GM13977 (cell line): ENCODE measurements at regions not wholly inside any gene's neighbourhood (a gene's known extent, or its start where the extent isn't known, plus 50 kb on each side); places are given as distances from the start of the nearest gene placed in this dataset.

Source experiments
- DNase-seq: peaks from one replicate; pipeline ENCODE4 v3.0.0; 2012; ENCODE audit warnings: low spot score
- in situ Hi-C: fragments of 300-500 bp; cut with MboI; formaldehyde crosslinking; loops from one replicate; pipeline ENCODE4 v1.12.0; 2022; ENCODE audit warnings: low sequenced_read_pairs, low pct_unique_long_range_greater_than_20kb, mixed read lengths, inconsistent platforms; ENCODE audit not compliant: unreplicated experiment
- TF ChIP-seq, protein P1 (sequence below): IDR thresholded peaks from 2 replicates; pipeline ENCODE4 v1.5.1; 2012; ENCODE audit warnings: mild to moderate bottlenecking, control low read depth; ENCODE audit not compliant: insufficient read depth; ENCODE audit errors: extremely low read depth, missing control alignments

DNA sequence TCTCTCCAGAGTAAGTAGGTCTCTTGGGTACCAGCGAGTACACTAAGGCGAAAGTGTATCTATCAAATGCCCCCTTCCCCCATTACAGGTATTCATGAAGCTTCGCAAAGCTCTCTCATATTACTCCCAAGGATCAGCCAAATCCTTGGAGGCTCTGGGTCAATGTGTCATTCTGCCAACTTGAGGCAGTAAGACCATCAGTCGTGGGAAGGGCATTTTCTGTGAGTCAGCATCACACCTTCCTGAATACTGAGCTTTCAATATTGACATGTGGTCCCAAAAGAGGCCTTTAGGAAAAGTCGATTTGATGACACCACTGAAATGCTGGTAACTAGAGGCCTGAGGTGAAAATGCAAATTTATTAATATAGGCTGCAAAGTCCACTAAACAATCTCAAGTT is 323.9 kb downstream of the LRIG3 start:
- no peak for DNase-seq
- TF ChIP-seq, protein P1, sequence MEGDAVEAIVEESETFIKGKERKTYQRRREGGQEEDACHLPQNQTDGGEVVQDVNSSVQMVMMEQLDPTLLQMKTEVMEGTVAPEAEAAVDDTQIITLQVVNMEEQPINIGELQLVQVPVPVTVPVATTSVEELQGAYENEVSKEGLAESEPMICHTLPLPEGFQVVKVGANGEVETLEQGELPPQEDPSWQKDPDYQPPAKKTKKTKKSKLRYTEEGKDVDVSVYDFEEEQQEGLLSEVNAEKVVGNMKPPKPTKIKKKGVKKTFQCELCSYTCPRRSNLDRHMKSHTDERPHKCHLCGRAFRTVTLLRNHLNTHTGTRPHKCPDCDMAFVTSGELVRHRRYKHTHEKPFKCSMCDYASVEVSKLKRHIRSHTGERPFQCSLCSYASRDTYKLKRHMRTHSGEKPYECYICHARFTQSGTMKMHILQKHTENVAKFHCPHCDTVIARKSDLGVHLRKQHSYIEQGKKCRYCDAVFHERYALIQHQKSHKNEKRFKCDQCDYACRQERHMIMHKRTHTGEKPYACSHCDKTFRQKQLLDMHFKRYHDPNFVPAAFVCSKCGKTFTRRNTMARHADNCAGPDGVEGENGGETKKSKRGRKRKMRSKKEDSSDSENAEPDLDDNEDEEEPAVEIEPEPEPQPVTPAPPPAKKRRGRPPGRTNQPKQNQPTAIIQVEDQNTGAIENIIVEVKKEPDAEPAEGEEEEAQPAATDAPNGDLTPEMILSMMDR, result no peak
- in situ Hi-C loops, result no loop called here

DNA sequence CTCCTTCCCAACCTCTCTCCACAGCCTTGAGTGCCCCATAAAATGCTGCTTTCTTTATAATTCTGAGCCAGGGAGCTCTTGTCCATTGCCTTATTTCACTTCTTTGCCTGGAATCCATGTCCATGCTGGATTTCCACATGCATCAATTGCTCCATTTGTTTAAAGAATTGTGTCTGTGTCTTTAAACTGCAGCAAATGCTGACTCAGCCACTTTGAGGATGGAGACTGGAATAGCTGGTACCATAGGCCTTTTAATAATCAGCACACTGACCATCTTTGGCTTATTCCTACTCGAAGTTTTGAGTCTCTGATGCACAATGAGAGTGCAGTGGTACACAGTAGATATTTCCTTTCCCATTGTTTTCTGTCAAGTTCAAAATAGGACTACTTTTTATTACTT is 318.8 kb downstream of the LRIG3 start:
- TF ChIP-seq, protein P1, result no peak
- no peak for DNase-seq
- in situ Hi-C loops, result no loop called here

DNA sequence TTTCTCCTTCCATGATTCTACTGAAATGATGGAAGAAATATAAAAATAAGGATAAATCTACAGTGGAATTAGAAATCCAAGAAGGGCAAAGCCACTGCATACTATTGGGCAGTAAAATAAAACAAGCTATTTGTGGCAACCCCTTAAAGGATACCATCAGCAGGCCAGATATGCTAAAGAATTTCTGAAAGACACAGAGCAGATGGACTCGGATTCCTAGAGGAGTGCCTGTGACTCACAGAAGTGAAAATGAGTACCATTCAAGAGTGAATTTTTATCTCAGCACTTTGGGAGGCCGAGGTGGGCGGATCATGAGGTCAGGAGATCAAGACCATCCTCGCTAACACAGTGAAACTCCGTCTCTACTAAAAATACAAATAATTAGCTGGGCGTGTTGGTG is 318.1 kb downstream of the LRIG3 start:
- TF ChIP-seq, protein P1, result no peak
- in situ Hi-C loops, result no loop called here
- no peak for DNase-seq

DNA sequence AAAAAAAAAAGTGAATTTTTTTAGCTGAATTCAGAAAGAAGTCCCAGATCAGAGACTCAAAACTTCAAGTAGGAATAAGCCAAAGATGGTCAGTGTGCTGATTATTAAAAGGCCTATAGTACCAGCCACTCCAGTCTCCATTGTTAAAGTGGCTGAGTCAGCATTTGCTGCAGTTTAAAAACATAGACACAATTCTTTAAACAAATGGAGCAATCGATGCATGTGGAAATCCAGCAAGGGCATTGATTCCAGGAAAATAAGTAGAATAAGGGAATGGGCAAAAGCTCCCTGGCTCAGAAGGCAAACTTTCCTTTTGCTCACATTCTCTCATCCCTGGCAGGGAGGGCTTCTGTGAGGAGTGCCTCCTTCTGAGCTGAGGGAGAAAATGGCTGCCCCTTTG is 317.6 kb downstream of the LRIG3 start:
- TF ChIP-seq, protein P1, result no peak
- no peak for DNase-seq
- in situ Hi-C loops, result no loop called here

DNA sequence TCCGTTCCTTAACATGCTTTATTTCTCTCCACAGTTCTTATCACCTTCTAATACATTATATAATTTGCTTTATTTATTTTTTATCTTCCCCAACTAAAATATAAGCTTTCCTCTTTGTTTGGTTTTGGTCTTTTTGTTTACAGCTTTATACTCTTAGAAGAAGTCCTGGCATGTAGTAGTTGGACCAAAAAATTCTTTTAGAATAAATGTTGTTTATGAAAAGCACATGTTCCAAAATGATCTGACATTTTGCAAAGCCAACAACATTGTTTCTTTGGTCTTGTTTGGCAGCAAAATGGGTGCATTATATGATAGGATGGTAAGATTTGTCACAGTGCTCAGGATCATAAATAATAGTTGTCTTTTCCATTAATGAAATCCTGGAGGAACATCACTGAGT is 312.5 kb downstream of the LRIG3 start:
- DNase-seq, result no peak
- TF ChIP-seq, protein P1, result no peak
- in situ Hi-C loops, result no loop called here

- DNase-seq, result no peak
- TF ChIP-seq, protein P1, result no peak
- in situ Hi-C loops, result no loop called here
These were observed 311.6 kb downstream of the LRIG3 start for GRCh38 chr12:58608711-58609110.

GRCh38 chr12:58615047-58615446 is 305.3 kb downstream of the LRIG3 start:
- TF ChIP-seq, protein P1, result no peak
- in situ Hi-C loops, result no loop called here

More at GRCh38 chr12:58615047-58615446, 305.3 kb downstream of the LRIG3 start:
- no peak for DNase-seq
